H1 (cell line): ENCODE measurements at regions not wholly inside any gene's neighbourhood (a gene's known extent, or its start where the extent isn't known, plus 50 kb on each side); places are given as distances from the start of the nearest gene placed in this dataset.

Experiments
- CTCF ChIA-PET: fragments of 300-600 bp; sonication (Branson Sonifier 250); formaldehyde crosslinking; loops from one replicate; lab custom pipeline; 2021; ENCODE audit not compliant: partially characterized antibody; lab: Charles Lee
- POLR2A ChIA-PET: fragments of 300-600 bp; sonication (Branson Sonifier 250); formaldehyde crosslinking; loops from one replicate; lab custom pipeline; 2021; ENCODE audit warnings: inconsistent platforms; ENCODE audit not compliant: partially characterized antibody; lab: Charles Lee
- DNase-seq, 2 experiments: peaks; one replicate each; pipeline versions ENCODE4 v3.0.0 to v3.0.0-alpha.2; 2010 to 2022; ENCODE audit warnings: low spot score in 2 of 2, low read depth in 1 of 2, mixed read lengths in 1 of 2
- FAIRE-seq: peaks from 2 replicates; lab custom pipeline; 2011; peaks lifted over from hg19 to GRCh38; lab: Jason Lieb, UNC
- H2AFZ ChIP-seq: 2 replicates; pipeline ENCODE4 v1.8.1; 2012; ENCODE audit warnings: low read length, inconsistent platforms
- H2AK5ac ChIP-seq: 2 replicates; pipeline ENCODE4 v1.6.1; 2013; ENCODE audit warnings: low read depth, low read length
- H2BK120ac ChIP-seq: replicated peaks from 2 replicates; pipeline ENCODE3; 2013; ENCODE audit warnings: low read depth, low read length, inconsistent platforms
- H2BK12ac ChIP-seq: 2 replicates; pipeline ENCODE4 v1.6.1; 2013; ENCODE audit warnings: low read depth, low read length
- H2BK15ac ChIP-seq: 2 replicates; pipeline ENCODE4 v1.6.1; 2013; ENCODE audit warnings: low read length
- H2BK20ac ChIP-seq: 2 replicates; pipeline ENCODE4 v1.6.1; 2013; ENCODE audit warnings: low read length
- H2BK5ac ChIP-seq: 2 replicates; pipeline ENCODE4 v1.6.1; 2013; ENCODE audit warnings: low read depth, low read length
- H3K14ac ChIP-seq: 2 replicates; pipeline ENCODE4 v1.6.1; 2013; ENCODE audit warnings: inconsistent platforms; ENCODE audit not compliant: insufficient read length
- H3K18ac ChIP-seq: 2 replicates; pipeline ENCODE4 v1.6.1; 2013; ENCODE audit warnings: low read length; ENCODE audit errors: extremely low read depth
- H3K23ac ChIP-seq: 2 replicates; pipeline ENCODE4 v1.6.1; 2013; ENCODE audit warnings: inconsistent platforms; ENCODE audit not compliant: insufficient read length
- H3K23me2 ChIP-seq: 2 replicates; pipeline ENCODE4 v1.6.1; 2013; ENCODE audit warnings: low read depth, low read length
- H3K27ac ChIP-seq: 2 replicates; pipeline ENCODE4 v1.6.1; 2011; ENCODE audit warnings: low read depth, low read length, inconsistent platforms
- H3K27me3 ChIP-seq, 4 experiments: replicated peaks in 1 of 4; 1 replicate in 1 of 4; 2 replicates in 3 of 4; pipeline versions ENCODE4 v1.6.1 to v1.8.1; 2011 to 2013; ENCODE audit warnings: low read length in 3 of 4, mild to moderate bottlenecking in 3 of 4, inconsistent platforms in 2 of 4, mixed read lengths in 2 of 4, moderate library complexity in 1 of 4; ENCODE audit not compliant: control insufficient read depth in 3 of 4, insufficient read depth in 3 of 4; ENCODE audit errors: extremely low read depth in 1 of 4
- H3K36me3 ChIP-seq, 4 experiments: 2 replicates each; pipeline versions ENCODE4 v1.6.1 to v1.8.1; 2011 to 2013; ENCODE audit warnings: mild to moderate bottlenecking in 4 of 4, low read length in 3 of 4, moderate library complexity in 2 of 4, control low read depth in 1 of 4, inconsistent platforms in 1 of 4; ENCODE audit not compliant: insufficient read depth in 4 of 4, control insufficient read depth in 2 of 4
- H3K4ac ChIP-seq: replicated peaks from 2 replicates; pipeline ENCODE3; 2013; ENCODE audit warnings: low read length, low read depth, mixed read lengths, inconsistent platforms; ENCODE audit not compliant: insufficient read length
- H3K4me1 ChIP-seq, 4 experiments: replicated peaks in 1 of 4; 1 replicate in 1 of 4; 2 replicates in 3 of 4; pipeline versions ENCODE4 v1.6.1 to v1.8.1; 2011 to 2013; ENCODE audit warnings: low read length in 3 of 4, inconsistent platforms in 2 of 4, mixed read lengths in 1 of 4; ENCODE audit not compliant: insufficient read depth in 4 of 4, control insufficient read depth in 3 of 4
- H3K4me2 ChIP-seq, 2 experiments: 2 replicates each; pipeline versions ENCODE4 v1.6.1 to v1.8.1; 2011 to 2013; ENCODE audit warnings: low read depth in 2 of 2, low read length in 2 of 2, control low read depth in 1 of 2, inconsistent platforms in 1 of 2, mild to moderate bottlenecking in 1 of 2; ENCODE audit not compliant: insufficient read depth in 1 of 2
- H3K4me3 ChIP-seq, 4 experiments: fragments of 200-600, 300-600 bp in 1 of 4; sonication (generic), shearing (Covaris generic), sonication (Bioruptor Twin) in 1 of 4; 2 replicates each; pipeline versions ENCODE4 v1.5.1 to v1.8.1; 2011 to 2016; ENCODE audit warnings: low read length in 4 of 4, low read depth in 3 of 4, control low read depth in 2 of 4, inconsistent platforms in 2 of 4, mild to moderate bottlenecking in 2 of 4, mixed read lengths in 1 of 4, moderate library complexity in 1 of 4; ENCODE audit not compliant: insufficient read depth in 2 of 4; ENCODE audit errors: extremely low read depth in 1 of 4
- H3K56ac ChIP-seq: replicated peaks from 2 replicates; pipeline ENCODE3; 2013; ENCODE audit warnings: low read depth, mild to moderate bottlenecking, mixed read lengths, low read length, inconsistent platforms; ENCODE audit not compliant: insufficient read length
- H3K79me1 ChIP-seq: 2 replicates; pipeline ENCODE4 v1.6.1; 2013; ENCODE audit warnings: low read depth, low read length, control low read depth
- H3K79me2 ChIP-seq, 2 experiments: 2 replicates each; pipeline versions ENCODE4 v1.6.1 to v1.8.1; 2012 to 2013; ENCODE audit warnings: low read length in 2 of 2, mild to moderate bottlenecking in 2 of 2, inconsistent platforms in 1 of 2; ENCODE audit not compliant: insufficient read depth in 2 of 2, control insufficient read depth in 1 of 2
- H3K9ac ChIP-seq, 4 experiments: replicated peaks in 1 of 4; 1 replicate in 1 of 4; 2 replicates in 3 of 4; pipeline versions ENCODE4 v1.6.1 to v1.8.1; 2011 to 2013; ENCODE audit warnings: low read depth in 3 of 4, low read length in 3 of 4, control low read depth in 2 of 4, mild to moderate bottlenecking in 2 of 4, moderate library complexity in 2 of 4, inconsistent platforms in 1 of 4; ENCODE audit errors: extremely low read depth in 1 of 4
- H3K9me3 ChIP-seq, 2 experiments: 2 replicates each; pipeline versions ENCODE4 v1.6.1 to v1.8.1; 2012 to 2013; ENCODE audit warnings: mild to moderate bottlenecking in 2 of 2, moderate library complexity in 2 of 2, control low read depth in 1 of 2, inconsistent platforms in 1 of 2, low read depth in 1 of 2, low read length in 1 of 2, mixed read lengths in 1 of 2; ENCODE audit not compliant: insufficient read depth in 2 of 2
- H4K20me1 ChIP-seq, 2 experiments: replicated peaks in 1 of 2; 2 replicates each; pipeline versions ENCODE3 to v1.8.1; 2011 to 2013; ENCODE audit warnings: inconsistent platforms in 2 of 2, low read length in 2 of 2, mild to moderate bottlenecking in 1 of 2; ENCODE audit not compliant: insufficient read depth in 2 of 2, control insufficient read depth in 1 of 2
- H4K5ac ChIP-seq: 2 replicates; pipeline ENCODE4 v1.6.1; 2013; ENCODE audit warnings: low read length, low read depth, mixed read lengths, inconsistent platforms; ENCODE audit not compliant: insufficient read length
- H4K8ac ChIP-seq: 2 replicates; pipeline ENCODE4 v1.8.0; 2013; ENCODE audit warnings: mild to moderate bottlenecking, moderate library complexity, low read length, inconsistent platforms; ENCODE audit not compliant: insufficient read depth; ENCODE audit errors: extremely low read depth
- H4K91ac ChIP-seq: replicated peaks from 2 replicates; pipeline ENCODE3; 2013; ENCODE audit warnings: low read length, mixed read lengths, inconsistent platforms; ENCODE audit not compliant: insufficient read length
- BACH1 ChIP-seq: IDR thresholded peaks from 2 replicates; pipeline ENCODE4 v1.6.1; 2012; ENCODE audit warnings: low read length, improper control_type of control experiment
- FOSL1 ChIP-seq: IDR thresholded peaks from 2 replicates; pipeline ENCODE4 v1.6.1; 2011; ENCODE audit warnings: mild to moderate bottlenecking, low read depth, low read length, moderate library complexity; ENCODE audit not compliant: insufficient read depth
- GTF2F1 ChIP-seq: IDR thresholded peaks from 2 replicates; pipeline ENCODE4 v1.6.1; 2012; ENCODE audit warnings: low read depth, low read length, improper control_type of control experiment, borderline replicate concordance
- JUN ChIP-seq: IDR thresholded peaks from 2 replicates; pipeline ENCODE4 v1.6.1; 2011; ENCODE audit warnings: low read depth, mild to moderate bottlenecking, improper control_type of control experiment, low read length
- JUND ChIP-seq: IDR thresholded peaks from 2 replicates; pipeline ENCODE4 v1.6.1; 2011; ENCODE audit warnings: mild to moderate bottlenecking, improper control_type of control experiment, low read length
- KDM1A ChIP-seq: fragments of 200-600, 300-600 bp; sonication (generic); IDR thresholded peaks from 2 replicates; pipeline ENCODE4 v1.7.1; 2016; ENCODE audit warnings: mild to moderate bottlenecking, low read length, borderline replicate concordance
- PHF8 ChIP-seq: fragments of 200-600 bp; sonication (generic); conservative IDR thresholded peaks from 2 replicates; pipeline ENCODE4 v1.7.1; 2012; ENCODE audit warnings: low read depth, mild to moderate bottlenecking, inconsistent platforms, low read length, moderate library complexity
- POLR2A ChIP-seq, 2 experiments: IDR thresholded peaks; 1 replicate in 1 of 2; 2 replicates in 1 of 2; pipeline ENCODE4 v1.6.1; 2011; ENCODE audit warnings: low read depth in 2 of 2, low read length in 2 of 2, mild to moderate bottlenecking in 2 of 2; ENCODE audit errors: control extremely low read depth in 1 of 2
- RFX5 ChIP-seq: IDR thresholded peaks from 2 replicates; pipeline ENCODE4 v1.6.1; 2011; ENCODE audit warnings: low read depth, low read length, improper control_type of control experiment, borderline replicate concordance
- SIN3A ChIP-seq, 2 experiments: IDR thresholded peaks in 1 of 2; conservative IDR thresholded peaks in 1 of 2; 2 replicates each; pipeline ENCODE4 v1.6.1; 2011 to 2012; ENCODE audit warnings: low read length in 2 of 2, improper control_type of control experiment in 1 of 2, low read depth in 1 of 2, mild to moderate bottlenecking in 1 of 2
- TBP ChIP-seq: IDR thresholded peaks from 2 replicates; pipeline ENCODE4 v1.6.1; 2011; ENCODE audit warnings: low read depth, low read length, improper control_type of control experiment
- TEAD4 ChIP-seq: IDR thresholded peaks from 2 replicates; pipeline ENCODE4 v1.6.1; 2012; ENCODE audit warnings: low read depth, low read length, inconsistent platforms, mixed read lengths
- WGBS, 2 experiments: shearing (Covaris generic) in 1 of 2; methylation state at CpG; one replicate each; pipeline versions ENCODE4 v1.1.6 to v1.1.7; 2013 to 2015; ENCODE audit warnings: low lambda C conversion rate in 2 of 2, mixed read lengths in 2 of 2, inconsistent platforms in 1 of 2, low coverage in 1 of 2, missing lambda C conversion rate in 1 of 2; ENCODE audit not compliant: insufficient replicate concordance in 2 of 2, insufficient coverage in 1 of 2, insufficient read length in 1 of 2; ENCODE audit errors: extremely low coverage in 1 of 2, missing lambda C conversion rate in 1 of 2; 5-methylcytosine and 5-hydroxymethylcytosine counted together

DNA sequence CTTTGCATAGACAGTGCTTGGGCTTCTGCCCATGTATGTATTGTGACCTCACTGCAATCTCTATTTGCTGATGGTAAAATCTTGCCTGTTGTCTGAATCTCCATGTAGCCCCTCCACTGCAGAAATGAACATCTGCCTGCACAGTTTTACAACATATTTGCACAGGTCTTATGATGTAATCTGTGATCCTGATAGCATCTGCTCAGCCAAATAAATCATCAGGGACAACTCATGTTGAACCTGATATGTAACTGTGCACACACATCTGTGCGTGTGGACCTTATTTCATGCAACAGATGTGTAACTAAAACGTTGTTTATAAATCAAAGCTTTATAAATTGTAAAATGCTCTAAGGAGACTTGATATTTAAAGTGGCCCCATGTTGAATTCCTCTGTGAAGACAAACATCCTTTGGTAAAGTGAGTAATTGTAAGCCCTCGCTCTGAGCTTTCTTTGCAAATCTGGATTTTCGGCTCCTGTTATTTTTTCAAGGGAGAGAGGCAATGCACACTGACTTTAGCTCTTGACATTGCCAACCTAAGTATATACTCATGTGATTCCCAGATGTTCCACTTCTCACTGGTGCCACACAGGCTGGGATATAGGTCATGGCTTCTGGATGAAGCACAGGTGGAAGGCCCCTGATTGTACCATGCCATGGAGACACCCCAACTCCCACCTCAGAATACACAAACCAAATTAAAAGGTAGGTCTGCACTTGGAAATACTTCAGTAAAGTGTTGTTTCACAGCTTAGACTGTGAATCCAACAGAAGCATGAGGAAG is 371.3 kb downstream of the GRIN2B start:
- no peak overlapping the region for H3K9ac ChIP-seq
- ChIA-PET POLR2A (no interaction called here), CTCF (interaction anchor here (0.7 to 3.7 kb wide), 5 partner anchors 12 to 510 kb away, joined by 3 to 11 read pairs (median 3); no protein-coding TSS in a partner anchor)
- no peak overlapping the region for H3K4me3 ChIP-seq
- H3K4me1 ChIP-seq = no peaks in the 10 kb centered on the region
- no peaks in the 10 kb centered on the region for H3K36me3 ChIP-seq
- TF ChIP-seq KDM1A (no peak), TBP (no peak), FOSL1 (no peak), GTF2F1 (no peak), RFX5 (no peak), SIN3A (conservative IDR thresholded peaks at IDR 0.05 in 1 of 2, IDR thresholded peaks at IDR 0.05 in 1 of 2; ENCODE audit: low read depth in 1 of 2, low read length in 2 of 2) (no peak), JUN (no peak), TEAD4 (no peak), PHF8 (no peak), POLR2A (IDR thresholded peaks at IDR 0.05; ENCODE audit: control extremely low read depth in 1 of 2, low read depth in 2 of 2, low read length in 2 of 2) (no peak), JUND (no peak), BACH1 (no peak)
- H2BK20ac ChIP-seq = no peak overlapping the region
- FAIRE-seq (no peak), DNase-seq (no peak)
- H3K4ac ChIP-seq = no peak overlapping the region
- no peak overlapping the region for H2AK5ac ChIP-seq
- H3K9me3 ChIP-seq = no peaks in the 10 kb centered on the region
- H3K23me2 ChIP-seq = no peaks in the 10 kb centered on the region; the same call in 1 of the 2 replicates
- H4K5ac ChIP-seq = no peak overlapping the region
- H3K14ac ChIP-seq = no peak overlapping the region
- H2AFZ ChIP-seq = no peak overlapping the region
- no peak overlapping the region for H3K18ac ChIP-seq
- no peaks in the 10 kb centered on the region for H4K20me1 ChIP-seq
- H2BK5ac ChIP-seq = no peak overlapping the region
- H3K56ac ChIP-seq = no peak overlapping the region
- no peak overlapping the region for H3K23ac ChIP-seq
- H4K91ac ChIP-seq = no peak overlapping the region
- no peak overlapping the region for H2BK12ac ChIP-seq
- no peak overlapping the region for H2BK120ac ChIP-seq
- no peaks in the 10 kb centered on the region for H3K79me1 ChIP-seq
- no peak overlapping the region for H2BK15ac ChIP-seq
- H3K4me2 ChIP-seq = no peak overlapping the region
- H3K27me3 ChIP-seq = no peaks in the 10 kb centered on the region
- no peak overlapping the region for H3K27ac ChIP-seq
- WGBS, 2 experiments = 90% methylated on average over 4 of the region's 4 CpGs; no CpG with 5 or more reads in 1 of the 2 experiments
- H3K79me2 ChIP-seq = no peaks in the 10 kb centered on the region
- no peak overlapping the region for H4K8ac ChIP-seq
